GM18502 (cell line): ENCODE measurements at regions not wholly inside any gene's neighbourhood (a gene's known extent, or its start where the extent isn't known, plus 50 kb on each side); places are given as distances from the start of the nearest gene placed in this dataset.

Experiments used
- ATAC-seq: cut with Tn5 transposase; IDR thresholded peaks from one replicate; pipeline ENCODE4 v1.9.1; 2021; ENCODE audit warnings: mild to moderate bottlenecking; ENCODE audit not compliant: unreplicated experiment, poor library complexity

DNA sequence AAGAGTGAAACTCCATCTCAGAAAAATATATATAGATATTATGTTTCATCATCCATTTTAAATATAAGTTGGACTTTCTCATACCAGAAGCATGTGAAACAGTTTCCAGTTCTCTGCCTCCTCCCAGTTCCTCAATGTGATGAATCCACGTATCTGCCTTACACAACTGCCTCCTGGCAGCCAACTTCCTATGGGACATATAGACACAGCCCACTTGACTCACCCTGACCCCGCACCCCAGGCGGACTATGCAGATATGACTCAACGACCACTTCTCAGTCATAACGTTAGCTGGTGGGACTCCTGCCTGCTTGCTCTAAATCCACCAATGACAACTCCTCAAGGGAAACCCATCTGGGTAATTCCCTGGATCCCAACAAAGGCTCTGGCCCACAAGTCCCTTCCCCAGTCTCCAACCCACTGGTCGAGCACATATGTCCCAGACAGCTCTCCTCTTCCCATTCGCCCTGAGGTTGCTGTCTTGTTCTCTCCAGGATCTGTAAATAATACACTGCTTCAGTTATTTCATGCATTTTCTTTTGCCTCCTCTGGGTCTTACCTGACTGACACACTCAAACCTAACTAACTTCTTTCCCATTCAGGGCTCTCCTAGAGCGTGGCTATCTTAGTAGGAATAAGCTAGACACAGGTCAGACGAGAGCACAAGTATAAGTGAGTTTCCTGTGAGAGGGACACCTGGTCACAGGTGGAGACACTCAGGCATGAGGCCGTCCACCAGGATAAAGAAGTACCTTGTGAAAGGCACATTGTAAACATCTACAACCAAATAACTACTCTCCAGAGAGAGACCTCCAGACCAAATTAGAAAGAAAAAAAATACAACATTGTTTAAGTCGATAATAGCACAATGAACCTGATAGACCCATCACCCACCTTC lies 548.5 kb downstream of the CD83 start:
- no peak for ATAC-seq

DNA sequence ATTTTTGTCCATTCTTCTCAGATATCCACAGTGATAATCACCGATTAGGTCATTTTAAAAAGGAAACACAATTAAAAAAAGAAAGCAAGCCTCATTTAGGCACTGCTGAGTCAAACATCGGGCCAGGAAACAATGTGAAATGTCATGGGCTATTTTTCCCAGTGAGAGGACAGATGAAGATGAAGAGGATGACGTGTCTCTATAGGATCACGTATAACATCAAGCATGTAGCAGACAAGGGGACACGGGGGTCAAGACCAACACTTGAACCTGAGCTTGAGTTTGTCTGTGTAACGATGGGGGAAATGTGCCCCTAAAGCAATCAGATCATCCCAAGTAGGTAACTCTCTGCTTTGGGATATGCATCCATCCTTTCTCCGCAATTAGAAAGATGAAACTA lies 553.2 kb downstream of the CD83 start:
- ATAC-seq: no peak

DNA sequence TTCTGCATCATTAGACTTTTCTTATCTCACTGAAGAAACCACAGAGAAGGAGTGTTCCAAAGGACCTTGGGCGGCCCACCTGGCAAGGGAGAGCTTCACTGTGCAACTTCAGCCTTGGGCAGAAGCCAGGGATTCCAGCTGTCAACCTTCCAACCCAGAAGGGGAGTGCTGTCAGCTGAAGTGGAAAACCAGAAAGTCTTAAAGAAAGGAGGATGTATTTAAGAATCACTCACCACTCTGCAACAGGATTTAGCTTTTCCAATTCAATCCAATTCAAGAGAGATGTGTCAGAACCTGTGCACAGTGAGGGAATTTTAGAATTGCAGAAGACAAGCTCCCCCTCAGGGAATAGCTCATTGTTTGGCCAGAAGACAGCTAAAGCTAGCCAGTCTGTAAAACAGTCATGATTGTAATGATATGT lies 553.7 kb downstream of the CD83 start:
- no peak for ATAC-seq

DNA sequence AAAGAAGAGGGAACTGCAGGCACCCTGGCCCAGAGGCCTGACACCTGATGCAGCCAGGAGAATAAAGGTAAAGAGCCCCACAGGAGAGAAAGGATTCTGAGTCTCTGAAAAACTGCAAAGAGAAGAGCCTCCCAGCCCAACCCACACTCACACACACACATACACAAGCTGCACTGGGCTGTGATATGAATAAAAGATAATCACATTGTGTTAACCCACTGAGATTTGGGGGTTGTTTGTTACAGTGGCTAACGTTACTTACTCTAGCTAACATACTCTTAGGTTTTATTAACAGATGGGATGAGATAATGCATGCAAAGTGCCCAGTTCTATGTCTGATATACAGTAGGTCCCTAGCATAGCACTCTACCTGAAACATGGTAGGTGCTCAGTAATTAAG lies 554.4 kb downstream of the CD83 start:
- no peak for ATAC-seq

DNA sequence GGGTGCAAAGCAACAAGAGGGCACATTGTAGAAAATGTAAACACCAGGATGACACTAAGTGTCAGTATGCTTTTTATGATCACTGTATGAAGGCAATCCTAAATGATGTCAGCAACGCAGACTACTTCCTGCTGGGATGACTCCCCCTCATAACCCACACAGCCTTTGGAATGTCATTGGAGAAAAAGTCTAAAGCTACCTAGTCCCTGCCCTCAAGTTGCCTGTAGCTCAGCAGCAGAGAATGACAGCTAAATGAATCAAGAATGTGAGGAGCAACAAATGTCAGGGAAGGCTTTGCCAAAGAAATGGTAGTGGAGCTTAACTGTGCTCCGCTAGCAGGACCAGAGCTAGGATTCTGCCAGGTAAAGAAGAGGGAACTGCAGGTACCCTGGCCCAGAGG lies 555.6 kb downstream of the CD83 start:
- no peak for ATAC-seq

DNA sequence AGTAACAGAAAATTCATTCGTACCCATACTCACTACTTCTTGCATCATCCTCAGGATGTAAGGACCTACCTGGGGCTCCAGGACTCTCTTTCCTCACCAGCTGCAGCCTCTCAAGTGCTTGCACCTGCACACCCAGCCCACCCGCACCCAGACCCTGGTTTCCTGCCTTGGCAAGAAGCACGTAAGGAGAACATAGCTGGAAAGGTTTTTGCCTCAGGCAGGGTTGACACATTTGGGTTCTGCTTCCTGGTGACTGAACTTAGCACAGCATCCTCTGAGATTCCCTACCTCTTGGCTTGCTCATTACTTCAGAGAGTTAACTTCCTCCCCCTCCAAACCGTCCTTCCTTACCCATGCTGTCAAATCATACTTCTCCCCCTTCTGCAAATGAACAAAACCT lies 556.9 kb downstream of the CD83 start:
- ATAC-seq: no peak

DNA sequence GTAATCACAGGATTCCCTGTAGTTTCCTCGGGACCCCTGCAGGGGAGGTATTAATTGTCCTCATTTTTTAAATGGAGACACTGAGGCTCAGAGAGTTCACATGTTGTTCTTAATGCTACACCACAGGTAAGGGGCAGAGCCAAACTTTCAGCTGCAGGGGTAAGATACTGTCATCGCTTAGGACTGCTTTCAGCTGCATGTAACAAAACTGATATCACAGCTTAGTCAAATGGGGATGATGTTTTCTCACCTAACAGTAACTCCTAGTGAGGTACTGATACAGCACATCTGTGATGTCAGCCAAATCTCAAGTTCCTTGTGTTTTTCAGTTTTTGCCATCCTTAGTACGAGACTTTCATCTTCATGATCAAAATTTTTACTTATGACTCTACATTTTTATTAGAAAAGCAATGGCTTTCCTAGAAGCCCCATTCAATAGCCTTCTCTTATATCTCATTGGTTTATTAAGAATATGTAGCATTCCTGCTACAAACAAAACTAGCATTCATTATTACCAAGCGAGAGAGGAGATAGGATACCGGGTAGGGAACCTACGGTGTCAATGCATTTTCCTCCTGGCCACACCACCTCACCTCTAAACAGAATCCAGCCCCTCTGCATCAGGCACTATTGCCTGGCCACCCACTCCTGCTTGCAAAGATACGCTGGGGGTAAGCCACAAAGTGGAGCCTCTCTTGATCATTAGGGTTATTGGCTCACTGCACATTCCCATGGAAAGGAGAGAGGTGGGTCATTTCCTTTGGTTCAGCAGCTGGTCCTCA lies 557.5 kb downstream of the CD83 start:
- no peak for ATAC-seq

DNA sequence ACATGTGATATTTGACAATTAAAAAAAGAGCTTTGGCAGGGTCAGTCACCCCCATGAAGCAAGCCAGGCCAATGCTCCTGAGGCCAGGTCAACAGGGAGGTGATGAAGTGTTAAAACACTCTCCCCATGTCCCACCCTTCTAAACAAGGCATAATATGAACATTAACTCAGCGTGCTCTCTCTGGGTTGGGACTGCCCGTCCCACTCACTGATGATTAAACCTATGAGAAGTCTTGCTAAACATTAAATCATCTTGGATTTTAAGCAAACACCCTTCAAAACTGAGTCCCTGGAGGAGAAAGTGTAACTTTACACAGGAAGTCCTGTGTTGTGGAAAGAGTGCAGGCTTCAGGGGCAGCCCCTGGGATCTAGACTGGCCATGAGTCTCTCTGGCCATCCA lies 558.5 kb downstream of the CD83 start:
- no peak for ATAC-seq

DNA sequence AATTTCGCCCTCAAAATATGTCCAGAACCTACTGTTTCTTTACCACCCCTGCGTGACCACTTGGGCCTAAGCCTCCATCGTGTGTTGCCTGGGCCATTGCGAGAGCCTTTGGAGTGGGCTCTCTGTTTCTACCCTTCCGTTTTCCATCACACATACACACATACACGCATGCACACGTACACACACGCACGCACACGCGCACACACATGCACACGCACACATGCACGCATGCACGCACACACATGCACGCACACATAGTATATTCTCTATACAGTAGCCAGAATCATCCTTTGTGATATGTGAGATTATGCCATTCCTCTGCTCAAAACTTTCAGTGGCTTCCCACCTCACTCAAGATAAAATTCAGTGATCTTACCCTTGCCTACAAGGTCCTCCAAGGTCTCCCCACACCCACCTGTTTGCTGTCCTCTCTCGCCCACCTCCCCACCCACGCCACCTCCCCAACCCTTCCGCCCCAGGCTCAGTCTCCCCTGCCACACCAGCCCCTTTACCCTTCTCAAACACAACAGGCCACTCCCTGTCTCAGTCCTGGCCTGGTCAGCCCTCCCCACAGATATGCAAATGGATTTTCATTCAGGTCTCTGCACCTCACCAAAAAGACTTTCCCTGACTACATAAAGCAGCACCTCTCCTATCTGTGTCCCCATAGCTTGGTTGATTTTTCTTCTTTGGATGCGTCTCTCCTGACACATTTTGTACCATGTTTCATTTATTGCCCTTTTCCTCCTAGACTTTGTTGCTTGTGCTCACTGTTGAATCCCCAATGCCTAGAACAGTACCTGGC lies 559.6 kb downstream of the CD83 start:
- no peak for ATAC-seq

DNA sequence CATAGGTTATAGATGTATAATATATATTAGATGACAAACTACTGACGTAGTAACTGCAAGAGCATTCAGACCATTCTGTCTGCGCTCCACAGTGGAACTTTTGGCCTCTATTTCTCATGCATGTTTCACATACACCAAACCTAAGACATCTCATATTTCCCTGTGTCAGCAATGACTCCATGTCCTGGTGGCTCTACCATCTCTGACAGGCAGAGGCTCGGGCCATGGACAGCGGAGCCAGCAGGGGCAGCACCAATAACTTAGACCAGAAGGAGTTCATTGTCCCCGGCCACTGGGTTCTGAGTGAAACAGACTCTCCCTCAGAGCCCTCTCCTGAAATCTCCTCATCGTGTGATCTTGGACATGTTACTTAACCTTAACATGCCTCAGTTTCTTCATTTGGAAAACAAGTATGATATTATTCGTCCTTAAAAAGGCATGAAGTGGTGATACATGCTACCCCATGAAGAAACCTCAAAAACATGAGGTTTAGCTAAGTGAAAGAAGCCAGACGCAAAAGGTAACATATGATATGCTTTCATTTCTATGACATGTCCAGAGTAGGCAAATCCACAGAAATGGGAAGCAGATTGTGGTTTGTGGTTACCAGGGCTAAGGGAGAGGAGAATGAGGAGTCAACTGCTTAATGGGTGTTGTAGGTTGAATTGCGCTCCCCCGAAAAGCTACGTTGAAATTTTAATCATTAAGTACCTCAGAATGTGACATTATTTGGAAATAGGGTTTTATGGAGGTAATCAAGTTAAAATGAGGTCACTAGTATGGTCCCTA lies 564.0 kb upstream of the JARID2 start:
- no peak for ATAC-seq

DNA sequence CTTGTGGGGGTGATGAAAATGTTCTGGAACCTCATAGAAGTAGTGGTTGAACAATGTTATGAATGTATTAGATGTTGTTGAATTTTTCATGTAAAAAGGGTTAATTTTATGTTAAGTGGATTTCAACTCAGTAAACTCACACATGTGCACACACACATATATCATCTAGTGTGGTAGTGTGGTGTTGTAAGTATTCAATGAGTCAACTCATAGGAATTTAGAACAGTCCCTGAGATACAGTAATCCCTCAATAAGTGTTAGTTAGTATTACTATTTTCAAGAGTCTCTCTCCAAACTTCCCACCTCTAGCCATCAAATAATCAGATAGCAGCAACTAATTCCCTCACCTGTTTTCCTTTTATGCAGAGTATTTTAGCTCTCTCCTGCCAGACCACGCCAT lies 563.1 kb upstream of the JARID2 start:
- ATAC-seq: no peak

DNA sequence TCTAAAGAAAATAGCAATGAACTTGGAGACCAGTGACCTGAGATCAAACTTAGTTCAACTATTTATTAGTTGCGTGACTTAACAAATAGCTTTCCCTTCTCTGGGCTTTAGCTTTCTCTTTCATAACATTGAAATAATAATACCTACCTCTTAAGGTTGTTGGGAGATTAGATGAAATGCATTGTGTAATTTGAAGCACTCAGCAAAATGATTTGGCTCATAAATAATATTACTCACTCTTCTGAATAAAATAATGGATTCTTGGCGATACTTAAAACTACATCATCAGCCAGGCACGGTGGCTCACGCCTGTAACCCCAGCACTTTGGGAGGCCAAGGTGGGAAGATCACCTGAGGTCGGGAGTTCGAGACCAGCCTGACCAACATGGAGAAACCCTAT lies 556.2 kb upstream of the JARID2 start:
- ATAC-seq: no peak

DNA sequence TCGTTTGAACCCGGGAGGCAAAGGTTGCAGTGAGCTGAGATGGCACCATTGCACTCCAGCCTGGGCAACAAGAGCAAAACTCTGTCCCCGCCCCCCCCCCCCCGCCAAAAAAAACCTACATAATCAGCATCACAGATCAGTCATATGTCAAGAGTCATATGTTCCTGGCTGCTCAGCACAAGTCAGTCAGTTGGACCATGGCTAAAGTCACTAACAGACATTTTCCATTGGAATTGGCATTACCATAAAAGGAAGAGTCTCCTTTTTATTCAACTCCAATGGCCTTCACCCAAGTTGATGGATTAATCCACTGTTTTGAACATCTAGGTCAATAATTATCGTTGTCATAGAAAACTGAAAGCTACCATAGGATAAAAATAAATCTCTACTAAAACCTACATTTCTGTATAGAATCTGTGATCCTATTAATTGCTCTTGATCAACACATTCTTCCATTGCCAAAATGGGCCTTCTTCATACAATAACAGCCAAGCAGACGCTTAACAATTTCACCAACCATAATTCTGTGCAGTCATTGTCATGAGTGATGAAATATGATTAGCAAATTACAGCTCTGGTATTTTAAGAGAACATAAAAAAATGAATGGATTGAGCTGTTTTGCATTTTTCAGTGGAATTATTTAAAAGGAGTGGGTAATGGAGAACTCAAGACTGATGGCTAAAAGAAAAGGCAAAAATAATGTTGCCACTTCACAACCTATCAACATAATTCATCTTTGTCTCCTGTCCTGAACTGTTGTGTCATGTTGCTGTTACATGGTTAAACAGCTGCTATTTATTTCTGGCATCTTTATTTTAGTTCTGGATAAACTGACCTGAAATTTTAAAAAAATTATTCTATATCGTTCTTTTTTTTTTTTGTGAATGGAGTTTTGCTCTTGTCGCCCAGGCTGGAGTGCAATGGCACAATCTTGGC lies 555.5 kb upstream of the JARID2 start:
- ATAC-seq: no peak

DNA sequence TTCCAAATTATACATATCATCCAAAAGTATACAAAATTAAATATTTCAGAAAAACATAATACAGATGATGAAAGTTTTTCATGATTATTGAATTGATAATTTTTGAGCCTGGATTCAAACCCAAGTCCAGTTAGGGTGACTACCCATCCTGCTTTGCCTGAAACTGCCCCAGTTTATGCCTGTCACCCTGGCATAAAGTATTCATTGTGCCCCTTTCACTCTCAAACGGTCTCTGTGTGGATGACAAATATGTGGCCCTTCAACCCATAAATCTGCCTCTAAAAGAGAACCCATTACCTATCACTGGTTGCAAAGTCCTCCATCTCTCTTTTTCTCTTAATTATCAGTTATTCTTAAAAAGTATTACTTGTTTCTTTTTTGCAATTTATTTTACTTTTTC lies 553.7 kb upstream of the JARID2 start:
- no peak for ATAC-seq

DNA sequence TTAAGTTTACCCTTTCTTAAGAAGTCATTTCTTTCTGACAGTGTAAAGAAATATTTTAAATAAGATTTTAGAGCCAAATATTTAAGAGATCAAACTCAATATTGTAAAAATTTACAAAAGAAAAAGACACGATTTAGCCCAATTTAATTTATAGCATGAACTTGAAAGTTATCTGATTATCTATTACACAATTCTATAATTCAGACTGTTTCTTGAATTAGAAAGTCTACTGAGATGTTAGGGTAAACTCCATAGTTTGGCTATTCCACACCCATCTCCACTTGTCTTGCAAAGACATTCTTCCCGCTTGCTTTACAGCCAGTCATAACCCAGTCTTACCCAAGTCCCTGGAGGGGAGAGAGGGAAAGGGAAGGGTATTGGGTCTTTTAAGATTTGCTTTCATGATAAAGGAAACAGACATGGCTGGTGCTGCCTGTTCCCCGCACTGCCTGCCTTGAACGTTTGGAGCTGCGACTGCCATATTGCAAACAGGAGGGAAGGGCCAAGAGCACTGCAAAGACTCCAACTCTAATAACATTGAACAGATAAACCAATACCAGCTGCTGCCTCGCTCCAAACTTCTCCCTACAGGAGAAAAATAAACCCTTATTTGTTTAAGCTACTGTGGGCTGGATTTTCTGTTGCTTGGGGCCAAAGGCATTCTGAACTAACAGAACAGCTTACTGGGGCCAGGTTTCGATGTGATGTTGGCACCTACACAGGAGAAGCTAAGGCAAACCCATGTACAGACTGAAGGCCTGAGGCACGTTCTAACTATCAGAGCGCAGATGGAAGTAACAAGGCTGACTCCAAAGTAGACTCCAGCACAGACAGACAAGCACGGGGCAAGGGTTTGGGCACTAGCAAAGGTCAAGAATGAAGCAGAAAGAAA lies 552.3 kb upstream of the JARID2 start:
- no peak for ATAC-seq

DNA sequence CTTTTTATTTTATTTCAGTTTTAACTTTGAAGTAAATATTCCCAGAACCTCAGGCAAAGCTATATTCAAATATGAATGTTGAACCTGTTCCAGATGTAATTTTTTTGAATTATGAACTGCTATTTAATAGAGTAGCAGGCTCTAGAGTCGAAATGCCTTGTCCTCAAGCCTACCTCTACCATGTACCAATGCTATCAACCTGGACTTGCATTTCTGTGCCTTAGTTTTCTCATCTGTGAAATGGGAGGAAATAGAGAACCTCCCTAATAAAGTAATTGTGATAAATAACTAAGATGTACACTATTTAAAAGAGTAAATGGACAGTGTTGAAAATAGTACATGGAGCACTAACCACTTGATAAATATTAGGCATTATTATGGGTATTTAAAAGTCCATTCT lies 551.6 kb upstream of the JARID2 start:
- no peak for ATAC-seq

DNA sequence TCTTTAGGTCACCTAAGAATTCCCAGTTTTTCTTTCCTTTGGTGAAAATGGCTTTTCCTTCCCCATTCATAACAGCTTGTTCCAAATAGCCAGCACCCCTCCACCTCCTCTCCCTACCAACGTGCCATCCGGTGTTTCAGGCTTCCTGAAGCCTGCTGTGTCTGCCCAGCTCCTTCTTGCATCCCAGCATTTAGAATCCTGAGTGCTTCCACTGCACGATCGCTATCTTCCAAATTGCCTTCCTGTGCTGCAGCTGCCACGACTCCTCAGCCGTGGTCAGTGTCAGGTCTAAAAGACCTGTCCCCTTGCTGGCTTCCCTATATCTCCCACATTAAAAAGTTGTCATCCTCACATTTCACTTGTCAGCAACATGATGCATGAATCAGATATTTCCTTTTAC lies 550.3 kb upstream of the JARID2 start:
- no peak for ATAC-seq

DNA sequence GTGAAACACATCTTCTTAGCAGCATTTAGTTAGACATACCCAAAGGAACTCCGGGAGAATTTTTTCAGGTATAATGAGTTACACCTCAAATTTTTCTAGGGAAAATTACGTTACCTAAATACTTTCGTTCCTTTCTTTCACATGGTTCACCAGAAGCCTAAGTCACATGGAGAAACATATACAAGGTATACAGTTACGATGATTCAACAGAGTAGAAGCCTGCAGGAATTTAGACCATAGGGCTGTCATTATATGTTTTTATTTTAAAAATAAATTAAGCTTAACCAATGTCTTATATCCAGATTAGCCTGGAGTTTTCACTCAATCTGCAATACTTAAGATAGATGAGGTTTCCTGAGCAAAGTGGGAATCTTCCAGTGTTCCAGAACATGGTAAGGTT lies 549.5 kb upstream of the JARID2 start:
- no peak for ATAC-seq
